ENCODE measurements at regions not wholly inside any gene's neighbourhood (a gene's known extent, or its start where the extent isn't known, plus 50 kb on each side); places are given as distances from the start of the nearest gene placed in this dataset.

- H3K27ac ChIP-seq, result no peak overlapping the region
- no peak for TF ChIP-seq ZFX (IDR thresholded peaks at IDR 0.05; ENCODE audit: borderline replicate concordance)
- TF ChIP-seq, protein P1, sequence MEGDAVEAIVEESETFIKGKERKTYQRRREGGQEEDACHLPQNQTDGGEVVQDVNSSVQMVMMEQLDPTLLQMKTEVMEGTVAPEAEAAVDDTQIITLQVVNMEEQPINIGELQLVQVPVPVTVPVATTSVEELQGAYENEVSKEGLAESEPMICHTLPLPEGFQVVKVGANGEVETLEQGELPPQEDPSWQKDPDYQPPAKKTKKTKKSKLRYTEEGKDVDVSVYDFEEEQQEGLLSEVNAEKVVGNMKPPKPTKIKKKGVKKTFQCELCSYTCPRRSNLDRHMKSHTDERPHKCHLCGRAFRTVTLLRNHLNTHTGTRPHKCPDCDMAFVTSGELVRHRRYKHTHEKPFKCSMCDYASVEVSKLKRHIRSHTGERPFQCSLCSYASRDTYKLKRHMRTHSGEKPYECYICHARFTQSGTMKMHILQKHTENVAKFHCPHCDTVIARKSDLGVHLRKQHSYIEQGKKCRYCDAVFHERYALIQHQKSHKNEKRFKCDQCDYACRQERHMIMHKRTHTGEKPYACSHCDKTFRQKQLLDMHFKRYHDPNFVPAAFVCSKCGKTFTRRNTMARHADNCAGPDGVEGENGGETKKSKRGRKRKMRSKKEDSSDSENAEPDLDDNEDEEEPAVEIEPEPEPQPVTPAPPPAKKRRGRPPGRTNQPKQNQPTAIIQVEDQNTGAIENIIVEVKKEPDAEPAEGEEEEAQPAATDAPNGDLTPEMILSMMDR (IDR thresholded peaks at IDR 0.05), result no peak
These were observed 2183.0 kb downstream of the TP53TG3F start for GRCh38 chr16:35642322-35642835.

GRCh38 chr16:35651841-35652240 lies 2192.4 kb downstream of the TP53TG3F start:
- TF ChIP-seq ZFX (IDR thresholded peaks at IDR 0.05; ENCODE audit: borderline replicate concordance), result no peak
- TF ChIP-seq, protein P1 (IDR thresholded peaks at IDR 0.05), result no peak
- H3K27ac ChIP-seq, result no peak overlapping the region

GRCh38 chr16:35664091-35664693 lies 2204.8 kb downstream of the TP53TG3F start:
- H3K27ac ChIP-seq, result no peak overlapping the region
- TF ChIP-seq ZFX (IDR thresholded peaks at IDR 0.05; ENCODE audit: borderline replicate concordance), result no peak
- TF ChIP-seq, protein P1 (IDR thresholded peaks at IDR 0.05), result no peak

- no peak overlapping the region for H3K27ac ChIP-seq
- no peak for TF ChIP-seq ZFX (IDR thresholded peaks at IDR 0.05; ENCODE audit: borderline replicate concordance)
- TF ChIP-seq, protein P1 (IDR thresholded peaks at IDR 0.05), result no peak
These were observed 2225.7 kb downstream of the TP53TG3F start for GRCh38 chr16:35685085-35685484.

DNA sequence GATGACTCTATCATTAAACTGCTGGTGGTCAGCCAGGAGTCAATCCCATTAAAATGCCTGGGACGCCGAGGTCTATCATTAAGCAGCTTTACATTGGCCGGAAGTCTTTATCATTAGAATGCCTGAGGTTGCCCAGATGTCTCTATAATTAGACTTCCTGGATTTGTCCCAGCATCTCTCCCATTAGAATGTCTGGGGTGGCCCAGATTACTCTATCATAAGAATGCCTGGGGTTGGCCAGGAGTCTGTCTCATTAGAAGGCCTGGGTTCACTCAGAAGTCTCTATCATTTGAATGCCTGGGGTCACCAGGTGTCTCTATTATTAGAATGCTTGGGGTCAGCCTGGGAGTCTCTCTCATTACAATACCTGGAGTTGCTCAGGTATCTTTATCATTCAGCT lies 2227.2 kb downstream of the TP53TG3F start:
- TF ChIP-seq ZFX (IDR thresholded peaks at IDR 0.05; ENCODE audit: borderline replicate concordance), result no peak
- TF ChIP-seq, protein P1 (IDR thresholded peaks at IDR 0.05), result no peak

DNA sequence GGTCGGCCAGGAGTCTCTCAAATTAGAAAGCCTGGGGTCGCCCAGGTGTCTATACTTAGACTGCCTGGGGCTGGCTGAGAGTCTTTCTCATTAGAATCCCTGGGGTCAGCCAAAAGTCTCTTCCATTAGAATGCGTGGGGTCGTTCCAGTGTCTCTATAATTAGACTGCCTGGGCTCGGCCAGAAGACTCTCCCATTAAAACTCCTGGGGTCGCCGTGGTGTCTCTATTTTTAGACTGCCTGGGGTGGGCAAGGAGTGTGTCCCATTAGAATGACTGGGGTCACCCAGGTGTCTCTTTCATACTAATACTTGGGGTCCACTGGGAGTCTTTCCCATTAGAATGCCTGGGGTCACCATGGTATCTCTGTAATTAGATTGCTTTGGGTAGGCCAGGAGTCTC lies 2227.7 kb downstream of the TP53TG3F start:
- H3K27ac ChIP-seq, result no peak overlapping the region
- no peak for TF ChIP-seq ZFX (IDR thresholded peaks at IDR 0.05; ENCODE audit: borderline replicate concordance)
- TF ChIP-seq, protein P1 (IDR thresholded peaks at IDR 0.05), result no peak

More for the DNA sequence above, 2227.2 kb downstream of the TP53TG3F start:
- no peak overlapping the region for H3K27ac ChIP-seq

DNA sequence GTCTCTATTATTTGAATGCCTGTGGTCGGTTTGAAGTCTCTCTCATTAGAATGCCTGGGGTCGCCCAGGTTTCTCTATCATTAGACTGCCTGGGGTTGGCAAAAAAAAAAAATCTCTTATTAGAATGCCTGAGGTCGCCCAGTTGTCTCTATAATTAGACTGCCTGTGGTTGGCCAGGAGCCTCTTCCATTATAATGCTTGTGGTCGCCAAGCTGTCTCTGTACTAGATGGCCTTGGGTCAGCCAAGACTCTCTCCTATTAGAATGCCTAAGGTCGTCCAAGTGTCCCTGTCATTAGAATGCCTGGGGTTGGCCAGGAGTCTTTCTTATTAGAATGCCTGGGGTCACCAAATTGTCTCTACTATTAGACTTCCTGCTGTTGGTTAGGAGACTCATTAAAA lies 2228.4 kb downstream of the TP53TG3F start:
- no peak overlapping the region for H3K27ac ChIP-seq
- TF ChIP-seq, protein P1 (IDR thresholded peaks at IDR 0.05), result no peak
- TF ChIP-seq ZFX (IDR thresholded peaks at IDR 0.05; ENCODE audit: borderline replicate concordance), result no peak
